ENCODE measurements at regions not wholly inside any gene's neighbourhood (a gene's known extent, or its start where the extent isn't known, plus 50 kb on each side); places are given as distances from the start of the nearest gene placed in this dataset.

DNA sequence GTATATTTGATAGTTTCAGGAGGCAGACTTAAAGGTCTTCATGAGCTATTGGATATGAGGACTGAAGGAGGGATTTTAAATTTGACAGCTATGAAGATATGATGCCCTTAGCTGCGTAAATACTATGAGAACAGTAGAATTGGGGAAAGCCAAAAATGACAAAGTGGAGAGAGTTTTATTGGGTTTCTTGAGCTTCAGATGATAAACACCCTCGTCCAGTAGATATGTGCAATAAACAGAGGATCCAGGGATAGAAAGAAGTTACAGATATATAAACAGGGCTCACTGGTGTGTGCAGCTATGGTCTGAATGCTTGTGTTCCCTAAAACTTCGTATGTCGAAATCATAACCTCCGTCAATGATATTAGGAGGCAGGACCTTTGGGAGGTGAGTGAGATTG, 131.3 kb downstream of the INHBA start:
- H3K18ac ChIP-seq (ENCODE audit: insufficient read length, low read depth, low read length), result no peak overlapping the region
- H3K14ac ChIP-seq (ENCODE audit: insufficient read depth, low read length), result no peak overlapping the region
- no peak overlapping the region for H4K8ac ChIP-seq (replicated peaks; ENCODE audit: insufficient read length, low read depth, low read length)
- peaks cover 26 to 28% of the 10 kb centered on the region in 2 experiments for H3K4me1 Mint-ChIP-seq
- no peak for DNase-seq
- H3K4me1 ChIP-seq (ENCODE audit: insufficient read depth, low read length), result 0 out of 2 replicates have a peak, but pooled peaks cover 3% of the 10 kb centered on the region
- no peaks in the 10 kb centered on the region for H3K27me3 Mint-ChIP-seq (ENCODE audit: low read depth)
- no peak overlapping the region for H2BK12ac ChIP-seq (ENCODE audit: insufficient read length, low read depth, low read length)
- H3K4me2 ChIP-seq (ENCODE audit: insufficient read depth, insufficient read length, low read length), result no peak overlapping the region
- H3K9me3 ChIP-seq (ENCODE audit: control insufficient read depth, low read depth, low read length), result no peaks in the 10 kb centered on the region
- no peak overlapping the region for H3K23ac ChIP-seq (ENCODE audit: insufficient read length, low read depth, low read length)
- H2BK20ac ChIP-seq (ENCODE audit: low read depth, low read length, poor library complexity, severe bottlenecking), result no peak overlapping the region
- H3K27ac ChIP-seq (ENCODE audit: insufficient read length, low read depth, low read length), result no peak overlapping the region
- H3K4ac ChIP-seq (ENCODE audit: low read depth, low read length), result no peak overlapping the region
- no peak overlapping the region for H2AK5ac ChIP-seq (ENCODE audit: insufficient read length, low read length)
- no CpG with 5 or more reads among the region's 5 CpGs for whole genome bisulfite sequencing (ENCODE audit: extremely low coverage, insufficient read length, low lambda C conversion rate)
- TF ChIP-seq, protein P1, sequence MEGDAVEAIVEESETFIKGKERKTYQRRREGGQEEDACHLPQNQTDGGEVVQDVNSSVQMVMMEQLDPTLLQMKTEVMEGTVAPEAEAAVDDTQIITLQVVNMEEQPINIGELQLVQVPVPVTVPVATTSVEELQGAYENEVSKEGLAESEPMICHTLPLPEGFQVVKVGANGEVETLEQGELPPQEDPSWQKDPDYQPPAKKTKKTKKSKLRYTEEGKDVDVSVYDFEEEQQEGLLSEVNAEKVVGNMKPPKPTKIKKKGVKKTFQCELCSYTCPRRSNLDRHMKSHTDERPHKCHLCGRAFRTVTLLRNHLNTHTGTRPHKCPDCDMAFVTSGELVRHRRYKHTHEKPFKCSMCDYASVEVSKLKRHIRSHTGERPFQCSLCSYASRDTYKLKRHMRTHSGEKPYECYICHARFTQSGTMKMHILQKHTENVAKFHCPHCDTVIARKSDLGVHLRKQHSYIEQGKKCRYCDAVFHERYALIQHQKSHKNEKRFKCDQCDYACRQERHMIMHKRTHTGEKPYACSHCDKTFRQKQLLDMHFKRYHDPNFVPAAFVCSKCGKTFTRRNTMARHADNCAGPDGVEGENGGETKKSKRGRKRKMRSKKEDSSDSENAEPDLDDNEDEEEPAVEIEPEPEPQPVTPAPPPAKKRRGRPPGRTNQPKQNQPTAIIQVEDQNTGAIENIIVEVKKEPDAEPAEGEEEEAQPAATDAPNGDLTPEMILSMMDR (conservative IDR thresholded peaks at IDR 0.05), result no peak
- no peak overlapping the region for H3K9ac ChIP-seq (ENCODE audit: extremely low read depth, insufficient read length, low read length)
- no peak overlapping the region for H3T11ph ChIP-seq (ENCODE audit: low read length)
- no peak overlapping the region for H2BK5ac ChIP-seq (ENCODE audit: insufficient read length, low read length)
- H3K36me3 Mint-ChIP-seq (ENCODE audit: insufficient read depth in 1 of 3, low read depth in 3 of 3), result peaks cover 0 to 2% (median 1%) of the 10 kb centered on the region in 3 experiments; a peak in 1 of 7 replicates
- H4K91ac ChIP-seq (ENCODE audit: insufficient read length, low read depth, low read length), result no peak overlapping the region
- H2BK15ac ChIP-seq (ENCODE audit: low read depth, low read length), result no peak overlapping the region
- H3K23me2 ChIP-seq (ENCODE audit: insufficient read length, low read depth, low read length, poor library complexity, severe bottlenecking), result no peaks in the 10 kb centered on the region
- no peak overlapping the region for H2AFZ ChIP-seq (ENCODE audit: low read length)
- no peak overlapping the region for H3K56ac ChIP-seq (ENCODE audit: insufficient read length, low read depth, low read length)
- H3K9me3 Mint-ChIP-seq, result no peaks in the 10 kb centered on the region
- no peak overlapping the region for H4K5ac ChIP-seq (ENCODE audit: insufficient read length, low read depth, low read length)
- H3K27me3 ChIP-seq (ENCODE audit: insufficient read depth, low read length), result no peaks in the 10 kb centered on the region
- no peaks in the 10 kb centered on the region for H4K20me1 ChIP-seq (ENCODE audit: control insufficient read depth, insufficient read depth, insufficient read length)
- no peak overlapping the region for H3K27ac Mint-ChIP-seq
- H2BK120ac ChIP-seq (ENCODE audit: low read depth, low read length, poor library complexity, severe bottlenecking), result no peak overlapping the region
- no peaks in the 10 kb centered on the region for H3K79me1 ChIP-seq (ENCODE audit: insufficient read depth, low read depth, low read length, poor library complexity, severe bottlenecking)
- H3K79me2 ChIP-seq (ENCODE audit: insufficient read depth, low read length), result no peaks in the 10 kb centered on the region
- H3K4me3 Mint-ChIP-seq, result no peak overlapping the region

Measured in H9 (cell line).